IgD-negative memory B cell (primary cell): ENCODE measurements at regions not wholly inside any gene's neighbourhood (a gene's known extent, or its start where the extent isn't known, plus 50 kb on each side); places are given as distances from the start of the nearest gene placed in this dataset.
"Not testable (repeated sequence)": the region's sequence is repeated elsewhere in the genome, so short reads cannot be mapped to it uniquely, and the experiment has no call there.

Experiments used
- H3K27ac Mint-ChIP-seq, 3 donors: one replicate each; pipeline ENCODE4 v1.8.0; 2020 to 2022; ENCODE audit warnings: mild to moderate bottlenecking in 3 of 3, mixed read lengths in 3 of 3, moderate library complexity in 1 of 3
- H3K27me3 Mint-ChIP-seq: one replicate; pipeline ENCODE4 v1.8.0; 2021; ENCODE audit warnings: mixed read lengths
- H3K36me3 Mint-ChIP-seq: one replicate; pipeline ENCODE4 v1.8.0; 2020; ENCODE audit warnings: mild to moderate bottlenecking, mixed read lengths
- H3K4me1 Mint-ChIP-seq, 3 donors: one replicate each; pipeline ENCODE4 v1.8.0; 2020 to 2022; ENCODE audit warnings: mixed read lengths in 3 of 3, mild to moderate bottlenecking in 1 of 3
- H3K4me3 Mint-ChIP-seq, 4 donors: one replicate each; pipeline ENCODE4 v1.8.0; 2020 to 2022; ENCODE audit warnings: mild to moderate bottlenecking in 4 of 4, mixed read lengths in 4 of 4, moderate library complexity in 3 of 4
- H3K9me3 Mint-ChIP-seq, 3 donors: one replicate each; pipeline ENCODE4 v1.8.0; 2020 to 2021; ENCODE audit warnings: mixed read lengths in 3 of 3, mild to moderate bottlenecking in 1 of 3

DNA sequence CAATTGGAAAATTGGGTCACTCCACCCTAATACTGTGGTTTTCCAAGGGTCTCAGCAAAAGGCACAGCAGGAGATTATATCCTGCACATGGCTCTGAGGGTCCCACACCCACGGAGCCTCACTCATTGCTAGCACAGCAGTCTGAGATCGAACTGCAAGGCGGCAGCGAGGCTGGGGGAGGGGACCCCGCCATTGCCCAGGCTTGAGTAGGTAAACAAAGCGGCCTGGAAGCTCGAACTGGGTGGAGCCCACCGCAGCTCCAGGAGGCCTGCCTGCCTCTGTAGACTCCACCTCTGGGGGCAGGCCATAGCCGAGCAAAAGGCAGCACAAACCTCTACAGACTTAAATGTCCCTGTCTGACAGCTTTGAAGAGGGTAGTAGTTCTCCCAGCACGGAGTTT, 82.0 kb upstream of the OR13H1 start:
- not testable (repeated sequence) for H3K9me3 Mint-ChIP-seq, H3K36me3 Mint-ChIP-seq, H3K4me3 Mint-ChIP-seq, H3K4me1 Mint-ChIP-seq, H3K27me3 Mint-ChIP-seq, H3K27ac Mint-ChIP-seq

DNA sequence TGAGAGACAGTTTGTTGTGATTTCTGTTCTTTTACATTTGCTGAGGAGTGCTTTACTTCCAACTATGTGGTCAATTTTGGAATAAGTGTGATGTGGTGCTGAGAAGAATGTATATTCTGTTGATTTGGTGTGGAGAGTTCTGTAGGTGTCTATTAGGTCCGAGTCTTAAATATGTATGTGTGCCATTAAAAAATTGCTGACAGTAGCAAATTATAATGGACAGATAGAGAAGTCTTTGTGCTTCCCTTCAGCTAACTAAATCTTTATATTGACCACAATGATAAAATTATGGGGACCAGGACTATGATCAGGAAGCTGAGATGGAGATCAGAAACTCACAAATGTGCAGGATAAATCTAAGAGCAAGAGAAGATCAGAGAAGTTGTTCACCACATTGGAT, 70.1 kb upstream of the OR13H1 start:
- H3K27me3 Mint-ChIP-seq, H3K27ac Mint-ChIP-seq, H3K36me3 Mint-ChIP-seq, H3K4me3 Mint-ChIP-seq, H3K9me3 Mint-ChIP-seq, H3K4me1 Mint-ChIP-seq: not testable (repeated sequence)

DNA sequence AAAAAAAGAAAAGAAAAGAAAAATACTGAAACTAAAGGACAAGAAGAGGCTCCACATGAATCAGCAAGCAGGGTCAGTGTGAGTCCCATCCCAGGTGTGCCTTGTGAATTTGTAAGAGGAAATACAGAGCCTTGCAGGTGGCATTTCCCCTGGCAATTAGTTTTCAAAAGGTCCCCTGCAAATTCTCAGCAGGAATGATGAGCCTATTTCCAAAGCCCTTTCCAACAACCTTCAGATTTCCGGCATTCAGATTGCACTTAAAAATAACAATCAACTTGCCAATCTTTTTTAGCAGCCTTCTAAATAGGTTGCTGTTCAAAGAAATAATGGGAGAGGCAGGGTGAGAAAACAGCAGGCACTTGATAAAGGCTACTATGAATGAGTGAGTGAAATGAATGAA, 66.4 kb upstream of the OR13H1 start:
- H3K4me3 Mint-ChIP-seq, result no peak overlapping the region
- H3K9me3 Mint-ChIP-seq, result peaks cover 1 to 7% (median 6%) of the 10 kb centered on the region in 3 donors
- H3K27ac Mint-ChIP-seq, result no peak overlapping the region
- peaks cover 0 to 1% (median 0%) of the 10 kb centered on the region in 3 donors for H3K4me1 Mint-ChIP-seq
- no peaks in the 10 kb centered on the region for H3K36me3 Mint-ChIP-seq
- H3K27me3 Mint-ChIP-seq, result no peaks in the 10 kb centered on the region
